Osteoblast (primary cell): ENCODE measurements at regions not wholly inside any gene's neighbourhood (a gene's known extent, or its start where the extent isn't known, plus 50 kb on each side); places are given as distances from the start of the nearest gene placed in this dataset.
A peak's percentile ranks its signal among the peaks of the same experiment; 100 is the strongest.

Experiments
- DNase-seq: peaks from one replicate; pipeline ENCODE4 v3.0.0; 2011; ENCODE audit warnings: low spot score, mixed read lengths; ENCODE audit not compliant: insufficient read length; ENCODE audit errors: missing footprints
- H2AFZ ChIP-seq: 2 replicates; pipeline ENCODE4 v1.6.0; 2011; ENCODE audit warnings: mild to moderate bottlenecking, low read length
- H3K27ac ChIP-seq: 2 replicates; pipeline ENCODE4 v1.5.1; 2011; ENCODE audit warnings: mild to moderate bottlenecking, low read depth, low read length, moderate library complexity
- H3K27me3 ChIP-seq: 2 replicates; pipeline ENCODE4 v1.6.0; 2012; ENCODE audit warnings: mild to moderate bottlenecking, control low read depth, inconsistent platforms, low read length, moderate library complexity; ENCODE audit not compliant: insufficient read depth
- H3K36me3 ChIP-seq: 2 replicates; pipeline ENCODE4 v1.5.1; 2011; ENCODE audit warnings: mild to moderate bottlenecking, low read length, control low read depth, moderate library complexity; ENCODE audit not compliant: insufficient read depth
- H3K4me1 ChIP-seq: 2 replicates; pipeline ENCODE4 v1.5.1; 2011; ENCODE audit warnings: mild to moderate bottlenecking, low read length, control low read depth, moderate library complexity; ENCODE audit not compliant: insufficient read depth
- H3K4me2 ChIP-seq: 2 replicates; pipeline ENCODE4 v1.6.0; 2011; ENCODE audit warnings: mild to moderate bottlenecking, low read length; ENCODE audit not compliant: insufficient read depth
- H3K4me3 ChIP-seq: fragments of 200-600 bp; sonication (generic); 3 replicates; pipeline ENCODE4 v1.5.1; 2012; ENCODE audit warnings: mild to moderate bottlenecking, low read length, inconsistent platforms; ENCODE audit not compliant: insufficient read depth
- H3K79me2 ChIP-seq: 2 replicates; pipeline ENCODE4 v1.6.0; 2012; ENCODE audit warnings: mild to moderate bottlenecking, low read length, control low read depth, inconsistent platforms; ENCODE audit not compliant: insufficient read depth
- H3K9me3 ChIP-seq: 2 replicates; pipeline ENCODE4 v1.5.1; 2011; ENCODE audit warnings: low read depth, low read length, control low read depth
- H4K20me1 ChIP-seq: 2 replicates; pipeline ENCODE4 v1.6.0; 2012; ENCODE audit warnings: mild to moderate bottlenecking, low read length, control low read depth; ENCODE audit not compliant: insufficient read depth
- CTCF ChIP-seq: IDR thresholded peaks from 2 replicates; pipeline ENCODE4 v1.5.1; 2011; ENCODE audit warnings: mild to moderate bottlenecking, low read depth, low read length, moderate library complexity; ENCODE audit errors: extremely low read depth

- no peaks in the 10 kb centered on the region for H3K9me3 ChIP-seq
- H3K36me3 ChIP-seq, result no peaks in the 10 kb centered on the region
Measured at GRCh38 chr12:94095618-94096017, 52.8 kb upstream of the PLXNC1 start.

GRCh38 chr12:94098466-94098865 lies 49.9 kb upstream of the PLXNC1 start:
- H3K79me2 ChIP-seq, result no peaks in the 10 kb centered on the region
- peak overlapping the region; percentile 66 for H3K27ac ChIP-seq
- H3K4me1 ChIP-seq, result peaks cover 33% of the 10 kb centered on the region
- H3K4me3 ChIP-seq, result no peak overlapping the region
- no peaks in the 10 kb centered on the region for H3K9me3 ChIP-seq
- TF ChIP-seq CTCF, result no peak
- H3K4me2 ChIP-seq, result no peak overlapping the region
- no peaks in the 10 kb centered on the region for H3K36me3 ChIP-seq
- H4K20me1 ChIP-seq, result no peaks in the 10 kb centered on the region
- DNase-seq, result peak; percentile 72
- H2AFZ ChIP-seq, result no peak overlapping the region
- no peaks in the 10 kb centered on the region for H3K27me3 ChIP-seq

More at GRCh38 chr12:94095618-94096017, 52.8 kb upstream of the PLXNC1 start:
- Histone ChIP-seq H3K79me2 (no peaks in the 10 kb centered on the region), H3K4me1 (peaks cover 43% of the 10 kb centered on the region), H4K20me1 (no peaks in the 10 kb centered on the region), H3K27me3 (no peaks in the 10 kb centered on the region), H2AFZ (no peak overlapping the region), H3K4me2 (no peak overlapping the region), H3K4me3 (no peak overlapping the region), H3K27ac (no peak overlapping the region)
- DNase-seq, result no peak
- no peak for TF ChIP-seq CTCF
